GM18517 (cell line): ENCODE measurements at regions not wholly inside any gene's neighbourhood (a gene's known extent, or its start where the extent isn't known, plus 50 kb on each side); places are given as distances from the start of the nearest gene placed in this dataset.

ENCODE experiments used
- ATAC-seq: cut with Tn5 transposase; IDR thresholded peaks from one replicate; pipeline ENCODE4 v1.9.1; 2021; ENCODE audit warnings: mild to moderate bottlenecking, moderate library complexity; ENCODE audit not compliant: unreplicated experiment

DNA sequence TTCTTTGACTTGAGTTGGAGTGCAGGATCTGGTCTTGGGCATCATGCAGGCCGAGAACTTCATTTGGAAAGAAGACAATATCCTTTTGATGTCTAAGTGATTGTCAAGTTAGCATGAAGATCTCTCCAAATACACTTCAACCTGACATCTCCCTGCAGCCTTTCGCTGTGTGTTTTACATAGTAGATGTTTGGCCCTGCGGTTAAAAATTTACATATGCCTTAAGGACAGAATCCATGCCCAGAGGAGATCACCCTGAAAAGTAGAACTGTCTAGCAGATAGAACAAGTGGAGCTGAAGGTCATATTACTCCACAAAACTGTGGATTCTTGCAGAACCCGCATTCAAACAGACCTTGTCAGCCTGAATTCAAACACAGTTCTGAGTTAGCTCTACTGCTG lies 409.9 kb downstream of the LPIN1 start:
- no peak for ATAC-seq

DNA sequence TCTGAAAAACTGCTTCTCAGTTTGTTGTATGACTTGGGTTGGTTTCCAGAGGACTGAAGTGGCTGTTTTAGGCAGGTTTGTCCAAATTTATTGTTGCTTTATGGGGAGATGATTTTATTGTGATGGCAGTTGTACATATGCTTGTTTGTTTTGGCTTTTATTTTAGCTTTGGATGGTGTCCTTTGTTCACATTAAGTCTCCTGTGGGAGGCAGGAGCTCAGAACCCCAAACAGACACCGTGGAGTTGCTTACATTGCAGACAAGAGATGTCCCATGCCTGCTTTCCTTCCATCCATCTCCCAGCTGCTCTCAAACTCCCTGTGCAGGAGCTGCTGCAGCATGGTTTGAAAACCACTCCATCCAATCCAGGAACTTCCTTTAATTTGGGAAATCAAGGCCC lies 414.7 kb downstream of the LPIN1 start:
- no peak for ATAC-seq

DNA sequence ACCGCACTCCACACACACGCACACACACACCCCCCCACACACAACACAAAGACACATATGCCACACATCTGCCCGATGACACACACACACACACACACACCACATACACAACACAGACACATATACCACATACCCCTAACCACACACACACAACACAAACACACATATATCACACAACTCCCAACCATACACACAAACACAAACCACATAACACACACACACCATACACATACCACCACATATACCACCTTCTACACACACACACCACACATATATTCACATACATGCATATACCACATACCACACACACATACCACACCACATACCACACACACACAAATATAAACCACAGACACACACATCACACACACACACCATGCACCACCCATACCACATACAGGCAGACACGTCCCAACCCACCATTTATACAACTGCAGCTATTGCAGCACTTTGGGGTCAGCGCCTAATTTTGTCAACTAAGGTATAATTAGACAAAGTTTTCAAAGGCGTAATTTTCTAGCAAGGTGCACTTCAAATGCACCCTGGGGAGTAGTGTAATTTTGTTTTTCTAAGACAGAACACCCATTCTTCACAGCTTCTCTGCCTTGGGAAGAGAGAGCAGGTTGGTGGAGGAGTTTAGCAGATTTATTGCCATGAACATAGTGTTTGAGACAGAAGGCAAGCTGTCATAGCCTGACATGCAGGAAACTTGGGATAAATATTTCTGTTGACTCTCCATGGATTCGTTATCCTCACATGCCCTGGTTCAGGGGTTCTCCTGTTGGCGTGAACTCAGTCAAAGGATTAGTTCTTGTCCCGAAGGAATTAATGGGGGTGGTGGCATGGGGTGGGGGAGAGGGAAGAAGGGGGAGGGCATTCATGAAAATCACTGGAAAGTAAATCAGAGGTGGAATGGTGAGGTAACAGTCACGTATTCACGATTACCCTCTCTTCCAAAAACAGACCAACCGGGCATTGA lies 416.1 kb downstream of the LPIN1 start:
- ATAC-seq, result no peak

DNA sequence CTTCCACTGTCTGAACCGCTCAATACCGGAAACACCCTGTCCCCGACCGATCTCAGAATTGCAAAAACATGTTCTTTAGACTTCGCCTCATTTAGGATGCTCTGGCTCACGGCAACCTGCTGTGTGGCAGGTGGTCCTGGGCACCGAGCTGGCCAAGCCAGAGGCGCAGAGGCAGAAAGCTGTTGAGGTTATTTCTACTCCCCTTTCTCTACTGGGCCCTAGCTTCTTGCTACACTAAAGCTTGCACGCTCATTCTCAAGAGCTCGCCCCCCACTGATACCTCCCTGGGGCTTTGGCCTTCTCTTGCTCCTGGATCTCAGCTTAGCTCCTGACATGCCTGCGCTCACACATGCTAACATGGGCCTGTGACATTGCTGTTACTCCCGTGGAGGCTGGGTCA lies 417.4 kb downstream of the LPIN1 start:
- no peak for ATAC-seq

DNA sequence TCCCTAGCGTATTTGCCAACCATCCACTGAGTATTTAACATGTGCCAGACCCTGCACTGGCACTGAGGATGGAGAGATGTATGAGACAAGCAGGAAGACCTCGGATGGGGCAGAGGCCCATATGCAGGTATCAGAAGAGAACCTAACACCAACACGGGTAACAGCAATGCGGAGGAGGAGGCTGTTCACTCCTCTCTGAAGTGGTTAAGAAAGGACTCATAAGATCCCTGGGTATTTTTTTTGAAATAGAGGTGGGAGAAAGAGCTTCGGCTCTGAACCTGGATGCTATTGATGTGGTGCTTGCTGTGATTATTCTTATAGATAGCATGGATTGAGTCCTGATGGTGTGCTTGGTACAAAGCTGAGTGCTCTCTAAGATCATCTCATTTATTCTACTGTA lies 418.3 kb downstream of the LPIN1 start:
- ATAC-seq, result no peak

DNA sequence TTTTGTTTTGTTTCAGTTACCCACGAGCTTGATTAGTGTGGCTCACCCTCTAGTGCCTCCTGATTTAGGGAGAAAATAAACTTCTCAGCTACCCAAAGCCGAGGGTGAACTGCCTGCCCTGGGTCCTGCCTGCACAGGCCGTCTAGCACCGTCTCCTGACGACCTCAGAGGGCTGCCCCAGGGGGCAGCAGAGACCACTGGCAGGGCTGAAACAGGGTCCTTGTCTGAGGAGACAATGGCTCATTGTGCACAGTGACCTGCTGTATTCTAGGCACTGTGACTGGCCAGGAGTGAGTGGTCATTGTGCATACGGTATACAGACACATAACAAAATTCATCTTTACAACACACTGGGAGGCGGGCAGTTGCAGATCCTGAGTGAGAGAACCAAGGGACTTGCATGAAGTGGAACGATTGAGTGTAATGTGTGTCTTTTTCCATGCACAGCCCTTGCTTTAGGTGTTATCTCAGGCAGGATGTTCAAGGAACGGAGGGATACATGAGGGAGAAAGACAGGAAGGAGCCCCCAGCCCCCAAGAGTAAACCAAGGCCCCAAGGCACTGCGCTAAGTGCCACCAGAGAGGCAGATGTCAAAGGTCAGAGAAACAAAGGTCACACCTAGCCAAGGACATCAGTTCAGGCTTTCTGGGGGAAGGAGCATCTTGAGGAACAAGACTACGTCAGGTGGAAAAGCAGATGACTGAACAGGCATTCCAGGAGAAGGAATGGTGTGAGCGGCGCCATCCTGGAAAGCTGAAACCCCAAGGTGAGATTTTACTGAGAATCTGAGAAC lies 421.3 kb downstream of the LPIN1 start:
- ATAC-seq, result no peak

DNA sequence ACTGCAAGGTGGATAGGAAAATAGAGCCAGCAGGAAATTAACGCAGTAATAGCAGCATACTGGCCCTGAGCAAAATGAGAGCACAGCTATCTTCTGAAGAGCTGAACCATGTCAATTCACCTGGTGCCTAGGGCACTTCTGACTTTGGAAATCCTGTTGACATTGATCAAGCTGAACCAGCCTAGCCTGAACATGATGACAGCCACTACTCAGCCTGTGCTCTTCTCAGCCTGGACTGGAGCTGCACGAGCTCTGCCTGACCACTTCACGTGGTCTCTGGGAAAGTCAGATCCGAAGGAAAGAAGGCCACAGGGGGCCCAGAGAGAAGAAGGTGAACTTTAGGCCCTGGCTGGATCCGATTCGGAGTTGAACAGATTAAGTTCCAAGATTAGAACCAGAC lies 421.9 kb downstream of the LPIN1 start:
- no peak for ATAC-seq

DNA sequence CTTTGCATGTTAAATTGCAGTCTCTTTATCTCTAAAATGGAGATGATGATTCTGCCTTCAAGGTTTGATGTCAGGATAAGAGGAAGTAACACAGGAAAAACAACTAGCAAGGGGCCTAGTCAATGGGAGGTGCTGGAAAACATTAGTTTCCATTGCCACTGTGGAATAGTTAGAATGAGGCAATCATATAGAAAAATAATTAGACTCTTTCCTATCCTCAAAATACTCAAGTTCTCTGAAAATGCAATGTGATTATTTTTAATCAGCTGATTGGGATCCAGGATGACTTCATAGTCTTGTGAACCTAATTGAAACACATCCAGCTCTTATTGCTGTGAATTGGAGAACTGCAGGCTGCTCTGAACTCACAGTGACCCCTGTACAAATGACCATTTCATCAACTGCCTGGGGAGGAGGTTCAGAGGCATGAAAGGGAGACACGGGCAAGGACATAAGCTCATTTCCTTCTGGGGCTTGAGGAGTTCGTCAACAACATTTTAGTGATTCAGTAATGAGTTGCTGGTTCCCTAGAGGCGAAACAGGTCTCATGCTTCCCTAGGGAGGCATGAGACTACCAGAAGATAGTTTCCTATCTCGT lies 422.5 kb downstream of the LPIN1 start:
- no peak for ATAC-seq

DNA sequence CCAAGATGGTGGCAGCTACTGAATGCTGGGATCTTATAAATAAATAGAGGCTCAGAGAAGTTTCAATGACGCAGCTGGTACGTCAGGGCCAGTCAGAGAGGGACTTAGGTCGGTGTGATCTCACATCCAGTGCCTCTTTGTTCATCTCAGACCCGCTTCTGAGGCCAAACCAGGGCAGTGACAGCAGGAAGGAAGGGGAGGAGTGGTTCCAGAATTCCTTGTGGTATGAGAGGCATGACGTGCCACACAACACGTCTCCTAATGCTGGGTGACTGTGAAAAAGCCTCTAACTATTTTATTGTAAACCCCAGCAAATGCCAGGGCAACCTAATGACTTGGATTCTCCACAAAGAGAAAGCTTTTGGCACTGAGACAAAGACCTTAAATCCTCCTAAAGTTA lies 423.3 kb downstream of the LPIN1 start:
- ATAC-seq, result no peak

DNA sequence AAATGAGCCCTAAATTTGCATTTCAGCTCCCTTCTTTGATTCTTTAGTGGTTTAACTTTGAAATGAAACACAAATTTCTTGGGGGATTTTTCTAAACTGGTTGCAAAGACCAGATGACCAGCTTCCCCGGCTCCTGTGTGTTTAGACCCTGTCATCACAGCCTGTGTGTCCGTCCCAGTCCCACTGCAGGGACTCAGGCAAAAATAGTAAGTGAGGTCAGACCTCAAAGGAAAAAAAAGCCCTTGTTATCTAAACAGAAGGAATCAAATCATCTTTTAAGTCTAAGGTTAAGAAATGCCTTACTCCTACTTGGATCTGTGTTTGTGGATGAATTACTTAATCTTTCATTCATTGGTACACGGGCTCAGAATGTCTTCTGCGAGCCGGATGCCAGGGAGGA lies 423.7 kb downstream of the LPIN1 start:
- ATAC-seq, result no peak

DNA sequence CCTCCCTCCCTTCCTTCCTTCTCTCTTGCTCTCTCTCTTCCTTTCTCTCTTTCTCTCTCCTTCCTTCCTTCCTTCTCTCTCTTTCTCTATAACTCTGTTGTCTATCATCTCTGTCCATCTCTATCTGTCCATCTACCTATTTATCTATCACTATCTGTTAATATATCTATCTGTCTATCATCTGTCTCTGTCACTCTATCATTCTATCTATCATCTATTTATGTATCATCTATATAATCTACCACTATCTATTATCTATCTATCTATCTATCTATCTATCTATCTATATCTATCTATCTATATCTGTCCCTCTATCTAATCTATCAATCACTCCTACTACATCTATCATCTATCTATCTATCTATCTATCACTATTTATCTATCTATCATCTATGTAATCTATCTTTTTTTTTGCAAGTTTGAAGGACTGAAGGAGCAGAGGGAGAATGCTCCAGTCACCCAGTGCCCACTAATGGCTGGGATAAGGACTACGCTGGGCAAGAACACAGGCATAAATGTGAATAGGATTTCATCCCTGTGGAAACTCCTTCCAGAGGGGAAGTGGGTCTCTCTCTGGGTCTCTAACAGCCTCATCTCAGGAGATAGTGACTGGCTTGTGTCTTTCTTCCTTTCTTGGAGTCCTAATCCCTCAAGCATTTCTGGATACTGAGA lies 427.0 kb downstream of the LPIN1 start:
- no peak for ATAC-seq

DNA sequence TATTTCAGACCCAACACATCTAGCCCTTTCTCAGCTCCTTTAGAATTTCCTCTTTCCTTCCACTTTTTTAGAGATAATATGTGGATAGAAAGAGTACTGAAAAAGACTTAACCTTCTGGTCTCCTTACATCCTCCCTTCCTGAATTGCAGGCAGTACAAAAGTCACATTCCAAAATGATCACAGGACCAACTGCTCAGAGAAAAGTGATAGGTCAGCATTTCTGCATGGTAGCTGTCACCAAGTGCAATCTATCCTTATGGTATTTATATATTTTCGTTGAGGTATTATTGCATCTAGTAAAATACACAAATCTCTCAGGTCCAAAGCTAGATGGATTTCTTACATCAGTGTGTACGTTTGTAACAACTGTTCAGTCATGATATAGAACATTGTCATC lies 427.5 kb downstream of the LPIN1 start:
- ATAC-seq, result no peak

DNA sequence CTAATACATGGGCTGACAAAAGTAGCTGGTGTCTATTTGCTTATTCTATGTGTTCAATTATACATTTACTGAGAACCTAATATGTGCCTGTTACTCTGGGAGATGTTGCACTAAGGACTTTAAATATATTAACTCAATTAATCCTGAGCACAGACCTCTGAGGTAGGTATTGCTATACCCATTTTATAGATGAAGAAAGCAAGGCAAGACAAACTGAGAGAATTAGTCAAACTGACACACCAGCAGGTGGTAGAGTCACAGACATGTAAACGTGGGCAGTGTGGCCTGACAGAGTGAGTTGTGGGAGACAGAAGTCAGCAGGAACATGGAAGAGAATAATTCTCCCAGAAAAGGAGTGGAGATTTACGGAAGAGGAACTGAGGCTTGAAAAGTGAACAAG lies 428.9 kb downstream of the LPIN1 start:
- ATAC-seq, result no peak

DNA sequence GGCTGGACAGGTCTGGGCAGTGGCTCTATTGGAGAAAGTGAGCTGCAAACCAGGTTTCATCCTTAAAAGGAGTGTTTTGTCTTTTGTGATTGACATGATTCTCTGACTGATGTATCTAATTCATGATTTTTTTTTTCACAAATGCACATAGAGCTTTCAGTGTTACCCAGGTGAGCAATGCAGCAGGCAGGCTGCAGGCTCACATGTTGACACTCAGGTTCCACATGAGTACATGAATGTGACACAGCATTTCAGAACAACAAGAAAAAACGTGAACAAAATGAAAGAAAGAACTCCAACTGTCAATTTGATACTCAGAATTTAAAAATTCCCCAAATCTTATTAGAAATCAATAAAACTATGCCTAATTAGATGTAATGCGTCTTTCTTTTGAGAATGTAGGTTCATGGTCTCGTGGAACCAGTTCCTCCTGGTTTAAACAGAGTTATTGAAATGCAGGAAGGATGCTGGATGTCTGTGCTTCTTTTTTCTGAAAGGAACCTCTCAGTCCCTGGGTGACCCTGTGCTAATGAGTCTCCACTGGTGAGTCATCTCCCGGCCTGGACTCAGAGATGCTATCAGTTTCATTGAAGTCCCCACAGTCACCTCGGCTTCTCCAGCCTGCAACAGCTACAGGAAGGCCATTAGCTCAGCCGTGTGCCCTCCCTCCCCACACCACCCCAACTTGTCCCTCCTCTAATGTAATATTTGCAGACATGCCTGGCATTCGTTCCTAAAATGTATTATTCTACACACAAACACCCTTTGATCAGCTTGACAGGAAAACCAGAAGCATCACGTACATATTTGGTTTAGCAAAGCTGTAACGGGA lies 430.4 kb downstream of the LPIN1 start:
- ATAC-seq, result peak; percentile 78

DNA sequence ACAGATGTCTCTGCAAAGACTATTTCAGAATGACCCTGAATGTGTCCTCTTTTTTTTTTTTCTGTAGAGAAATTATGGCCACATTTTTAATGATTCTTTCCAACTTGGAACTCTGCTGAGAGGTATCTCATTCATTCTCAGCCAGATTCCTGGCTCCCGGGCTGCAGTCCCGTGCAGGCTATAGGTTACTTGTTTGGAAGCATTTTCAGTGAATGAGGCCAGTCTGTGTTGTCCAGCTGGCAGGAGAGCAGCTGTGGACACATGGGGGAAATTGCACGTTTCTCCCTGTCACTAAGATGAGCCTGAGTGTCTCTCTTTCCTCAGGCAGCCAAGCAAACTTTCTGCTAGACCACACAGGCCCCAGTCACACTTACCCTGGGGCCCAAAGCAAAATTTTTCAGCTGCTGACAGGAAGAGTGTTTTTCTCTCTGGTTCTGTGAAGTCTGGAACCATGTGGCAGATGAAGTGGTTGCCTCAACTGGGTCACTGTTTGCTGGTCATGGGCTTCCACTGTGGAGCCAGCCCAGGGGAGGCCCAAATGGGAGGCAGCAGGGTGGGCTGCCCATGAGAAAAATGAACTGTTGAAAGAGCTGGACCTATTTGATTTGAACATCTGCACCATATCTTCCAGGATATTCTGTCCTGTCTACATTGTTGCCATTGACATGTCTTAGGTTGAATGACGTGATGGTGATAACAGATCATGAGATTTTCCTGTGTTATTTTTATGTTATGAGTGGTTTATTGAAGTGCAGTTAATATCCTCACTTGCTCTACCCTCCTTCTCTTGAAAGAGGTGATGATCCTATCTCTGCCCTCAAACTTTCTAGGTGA lies 431.2 kb downstream of the LPIN1 start:
- ATAC-seq, result peak; percentile 71

DNA sequence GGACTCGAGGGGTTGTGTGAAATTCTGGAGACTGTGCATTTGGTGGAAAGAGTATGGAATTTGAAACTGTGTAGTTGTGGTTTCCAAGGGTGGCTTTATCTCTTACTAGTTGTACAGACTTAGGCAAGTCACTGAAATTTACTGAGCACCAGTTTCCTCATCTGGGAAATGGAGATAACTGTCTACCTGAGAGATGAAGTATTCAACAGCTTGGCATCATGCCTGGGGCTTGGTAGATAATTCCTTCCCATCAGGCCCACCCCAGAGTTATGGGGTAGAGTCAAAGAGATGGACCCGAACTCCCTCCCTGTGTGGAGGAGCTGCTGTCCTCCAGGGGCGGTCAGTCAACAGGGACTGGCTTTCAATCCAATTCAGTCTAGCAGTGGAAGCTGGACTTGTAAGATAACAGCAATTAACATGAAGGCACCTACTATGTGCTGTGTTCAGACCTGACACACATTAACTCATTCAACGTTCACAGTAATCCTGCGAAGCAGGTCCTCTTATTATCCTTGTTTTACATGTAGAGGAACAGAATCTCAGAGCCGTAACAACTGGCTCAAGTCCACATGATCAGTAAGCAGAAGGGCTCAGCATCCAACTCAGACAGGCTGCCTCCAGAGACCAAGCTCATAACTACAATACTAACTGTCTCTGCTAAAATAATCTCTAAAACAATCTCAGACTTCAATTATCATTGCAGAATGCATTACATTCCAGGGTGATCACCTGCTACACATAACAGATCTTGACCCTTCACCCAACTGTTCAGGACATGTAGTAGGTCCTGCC lies 432.1 kb downstream of the LPIN1 start:
- no peak for ATAC-seq

DNA sequence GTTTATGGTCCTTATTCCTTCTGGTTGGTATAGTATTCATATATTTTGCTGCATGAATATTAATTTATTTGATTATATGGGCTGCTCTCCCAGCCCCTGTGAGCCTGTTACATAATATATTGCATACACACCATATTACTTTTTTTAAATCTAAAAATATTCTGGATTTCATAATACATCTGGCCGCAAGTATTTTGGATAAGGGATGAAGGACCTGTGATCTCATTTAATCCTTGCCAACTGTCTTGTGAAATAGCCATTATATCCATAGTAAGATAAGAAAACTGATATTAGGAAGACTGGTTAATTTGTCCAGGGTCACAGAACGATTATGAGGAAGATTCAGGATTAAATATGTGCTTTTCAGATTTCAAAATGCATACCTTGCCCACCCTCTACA lies 433.6 kb downstream of the LPIN1 start:
- ATAC-seq, result no peak

DNA sequence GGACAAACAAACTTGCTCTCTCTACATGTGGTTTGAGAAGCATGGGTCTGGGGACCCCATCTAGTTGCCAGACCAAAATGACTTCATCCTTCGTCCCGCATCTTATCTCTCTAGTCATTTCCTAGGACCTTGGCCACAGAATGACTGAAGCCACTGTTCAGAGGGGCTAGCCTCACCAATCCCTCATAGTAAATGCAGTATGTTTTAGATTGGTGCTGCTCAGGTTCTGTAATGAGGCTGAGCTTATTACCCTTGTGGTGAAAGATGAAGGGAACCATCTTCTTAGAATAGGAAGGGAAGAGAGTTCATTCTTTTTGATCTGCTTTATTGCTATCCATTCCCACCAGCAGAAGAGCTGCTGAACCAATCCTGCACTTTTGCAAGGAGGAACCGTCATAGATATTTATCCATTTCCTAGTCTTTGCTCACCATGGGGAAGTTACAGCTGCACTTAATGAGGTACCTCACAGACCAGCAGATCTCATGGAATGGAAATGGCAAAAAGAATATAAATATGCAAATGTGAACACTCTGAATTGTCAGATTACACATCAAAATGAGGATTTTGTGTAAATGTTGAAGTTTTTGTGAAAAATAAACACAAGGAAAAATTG lies 436.7 kb downstream of the LPIN1 start:
- no peak for ATAC-seq
